H1 (cell line): ENCODE measurements at regions not wholly inside any gene's neighbourhood (a gene's known extent, or its start where the extent isn't known, plus 50 kb on each side); places are given as distances from the start of the nearest gene placed in this dataset.
A peak's percentile ranks its signal among the peaks of the same experiment; 100 is the strongest.

ENCODE experiments used
- CTCF ChIA-PET: fragments of 300-600 bp; sonication (Branson Sonifier 250); formaldehyde crosslinking; loops from one replicate; lab custom pipeline; 2021; ENCODE audit not compliant: partially characterized antibody; lab: Charles Lee
- POLR2A ChIA-PET: fragments of 300-600 bp; sonication (Branson Sonifier 250); formaldehyde crosslinking; loops from one replicate; lab custom pipeline; 2021; ENCODE audit warnings: inconsistent platforms; ENCODE audit not compliant: partially characterized antibody; lab: Charles Lee
- DNase-seq, 2 experiments: peaks; one replicate each; pipeline versions ENCODE4 v3.0.0 to v3.0.0-alpha.2; 2010 to 2022; ENCODE audit warnings: low spot score in 2 of 2, low read depth in 1 of 2, mixed read lengths in 1 of 2
- FAIRE-seq: peaks from 2 replicates; lab custom pipeline; 2011; peaks lifted over from hg19 to GRCh38; lab: Jason Lieb, UNC
- H2AFZ ChIP-seq: 2 replicates; pipeline ENCODE4 v1.8.1; 2012; ENCODE audit warnings: low read length, inconsistent platforms
- H2AK5ac ChIP-seq: 2 replicates; pipeline ENCODE4 v1.6.1; 2013; ENCODE audit warnings: low read depth, low read length
- H2BK120ac ChIP-seq: replicated peaks from 2 replicates; pipeline ENCODE3; 2013; ENCODE audit warnings: low read depth, low read length, inconsistent platforms
- H2BK12ac ChIP-seq: 2 replicates; pipeline ENCODE4 v1.6.1; 2013; ENCODE audit warnings: low read depth, low read length
- H2BK15ac ChIP-seq: 2 replicates; pipeline ENCODE4 v1.6.1; 2013; ENCODE audit warnings: low read length
- H2BK20ac ChIP-seq: 2 replicates; pipeline ENCODE4 v1.6.1; 2013; ENCODE audit warnings: low read length
- H2BK5ac ChIP-seq: 2 replicates; pipeline ENCODE4 v1.6.1; 2013; ENCODE audit warnings: low read depth, low read length
- H3K14ac ChIP-seq: 2 replicates; pipeline ENCODE4 v1.6.1; 2013; ENCODE audit warnings: inconsistent platforms; ENCODE audit not compliant: insufficient read length
- H3K18ac ChIP-seq: 2 replicates; pipeline ENCODE4 v1.6.1; 2013; ENCODE audit warnings: low read length; ENCODE audit errors: extremely low read depth
- H3K23ac ChIP-seq: 2 replicates; pipeline ENCODE4 v1.6.1; 2013; ENCODE audit warnings: inconsistent platforms; ENCODE audit not compliant: insufficient read length
- H3K23me2 ChIP-seq: 2 replicates; pipeline ENCODE4 v1.6.1; 2013; ENCODE audit warnings: low read depth, low read length
- H3K27ac ChIP-seq: 2 replicates; pipeline ENCODE4 v1.6.1; 2011; ENCODE audit warnings: low read depth, low read length, inconsistent platforms
- H3K27me3 ChIP-seq, 4 experiments: replicated peaks in 1 of 4; 1 replicate in 1 of 4; 2 replicates in 3 of 4; pipeline versions ENCODE4 v1.6.1 to v1.8.1; 2011 to 2013; ENCODE audit warnings: low read length in 3 of 4, mild to moderate bottlenecking in 3 of 4, inconsistent platforms in 2 of 4, mixed read lengths in 2 of 4, moderate library complexity in 1 of 4; ENCODE audit not compliant: control insufficient read depth in 3 of 4, insufficient read depth in 3 of 4; ENCODE audit errors: extremely low read depth in 1 of 4
- H3K36me3 ChIP-seq, 4 experiments: 2 replicates each; pipeline versions ENCODE4 v1.6.1 to v1.8.1; 2011 to 2013; ENCODE audit warnings: mild to moderate bottlenecking in 4 of 4, low read length in 3 of 4, moderate library complexity in 2 of 4, control low read depth in 1 of 4, inconsistent platforms in 1 of 4; ENCODE audit not compliant: insufficient read depth in 4 of 4, control insufficient read depth in 2 of 4
- H3K4ac ChIP-seq: replicated peaks from 2 replicates; pipeline ENCODE3; 2013; ENCODE audit warnings: low read length, low read depth, mixed read lengths, inconsistent platforms; ENCODE audit not compliant: insufficient read length
- H3K4me1 ChIP-seq, 4 experiments: replicated peaks in 1 of 4; 1 replicate in 1 of 4; 2 replicates in 3 of 4; pipeline versions ENCODE4 v1.6.1 to v1.8.1; 2011 to 2013; ENCODE audit warnings: low read length in 3 of 4, inconsistent platforms in 2 of 4, mixed read lengths in 1 of 4; ENCODE audit not compliant: insufficient read depth in 4 of 4, control insufficient read depth in 3 of 4
- H3K4me2 ChIP-seq, 2 experiments: 2 replicates each; pipeline versions ENCODE4 v1.6.1 to v1.8.1; 2011 to 2013; ENCODE audit warnings: low read depth in 2 of 2, low read length in 2 of 2, control low read depth in 1 of 2, inconsistent platforms in 1 of 2, mild to moderate bottlenecking in 1 of 2; ENCODE audit not compliant: insufficient read depth in 1 of 2
- H3K4me3 ChIP-seq, 4 experiments: fragments of 200-600, 300-600 bp in 1 of 4; sonication (generic), shearing (Covaris generic), sonication (Bioruptor Twin) in 1 of 4; 2 replicates each; pipeline versions ENCODE4 v1.5.1 to v1.8.1; 2011 to 2016; ENCODE audit warnings: low read length in 4 of 4, low read depth in 3 of 4, control low read depth in 2 of 4, inconsistent platforms in 2 of 4, mild to moderate bottlenecking in 2 of 4, mixed read lengths in 1 of 4, moderate library complexity in 1 of 4; ENCODE audit not compliant: insufficient read depth in 2 of 4; ENCODE audit errors: extremely low read depth in 1 of 4
- H3K56ac ChIP-seq: replicated peaks from 2 replicates; pipeline ENCODE3; 2013; ENCODE audit warnings: low read depth, mild to moderate bottlenecking, mixed read lengths, low read length, inconsistent platforms; ENCODE audit not compliant: insufficient read length
- H3K79me1 ChIP-seq: 2 replicates; pipeline ENCODE4 v1.6.1; 2013; ENCODE audit warnings: low read depth, low read length, control low read depth
- H3K79me2 ChIP-seq, 2 experiments: 2 replicates each; pipeline versions ENCODE4 v1.6.1 to v1.8.1; 2012 to 2013; ENCODE audit warnings: low read length in 2 of 2, mild to moderate bottlenecking in 2 of 2, inconsistent platforms in 1 of 2; ENCODE audit not compliant: insufficient read depth in 2 of 2, control insufficient read depth in 1 of 2
- H3K9ac ChIP-seq, 4 experiments: replicated peaks in 1 of 4; 1 replicate in 1 of 4; 2 replicates in 3 of 4; pipeline versions ENCODE4 v1.6.1 to v1.8.1; 2011 to 2013; ENCODE audit warnings: low read depth in 3 of 4, low read length in 3 of 4, control low read depth in 2 of 4, mild to moderate bottlenecking in 2 of 4, moderate library complexity in 2 of 4, inconsistent platforms in 1 of 4; ENCODE audit errors: extremely low read depth in 1 of 4
- H3K9me3 ChIP-seq, 2 experiments: 2 replicates each; pipeline versions ENCODE4 v1.6.1 to v1.8.1; 2012 to 2013; ENCODE audit warnings: mild to moderate bottlenecking in 2 of 2, moderate library complexity in 2 of 2, control low read depth in 1 of 2, inconsistent platforms in 1 of 2, low read depth in 1 of 2, low read length in 1 of 2, mixed read lengths in 1 of 2; ENCODE audit not compliant: insufficient read depth in 2 of 2
- H4K20me1 ChIP-seq, 2 experiments: replicated peaks in 1 of 2; 2 replicates each; pipeline versions ENCODE3 to v1.8.1; 2011 to 2013; ENCODE audit warnings: inconsistent platforms in 2 of 2, low read length in 2 of 2, mild to moderate bottlenecking in 1 of 2; ENCODE audit not compliant: insufficient read depth in 2 of 2, control insufficient read depth in 1 of 2
- H4K5ac ChIP-seq: 2 replicates; pipeline ENCODE4 v1.6.1; 2013; ENCODE audit warnings: low read length, low read depth, mixed read lengths, inconsistent platforms; ENCODE audit not compliant: insufficient read length
- H4K8ac ChIP-seq: 2 replicates; pipeline ENCODE4 v1.8.0; 2013; ENCODE audit warnings: mild to moderate bottlenecking, moderate library complexity, low read length, inconsistent platforms; ENCODE audit not compliant: insufficient read depth; ENCODE audit errors: extremely low read depth
- H4K91ac ChIP-seq: replicated peaks from 2 replicates; pipeline ENCODE3; 2013; ENCODE audit warnings: low read length, mixed read lengths, inconsistent platforms; ENCODE audit not compliant: insufficient read length
- BACH1 ChIP-seq: IDR thresholded peaks from 2 replicates; pipeline ENCODE4 v1.6.1; 2012; ENCODE audit warnings: low read length, improper control_type of control experiment
- GABPA ChIP-seq: IDR thresholded peaks from 2 replicates; pipeline ENCODE4 v1.6.1; 2011; ENCODE audit warnings: mild to moderate bottlenecking, low read length, moderate library complexity, borderline replicate concordance; ENCODE audit not compliant: insufficient read depth
- MAFK ChIP-seq: IDR thresholded peaks from 2 replicates; pipeline ENCODE4 v1.6.1; 2012; ENCODE audit warnings: low read depth, mild to moderate bottlenecking, improper control_type of control experiment, low read length
- RFX5 ChIP-seq: IDR thresholded peaks from 2 replicates; pipeline ENCODE4 v1.6.1; 2011; ENCODE audit warnings: low read depth, low read length, improper control_type of control experiment, borderline replicate concordance
- WGBS, 2 experiments: shearing (Covaris generic) in 1 of 2; methylation state at CpG; one replicate each; pipeline versions ENCODE4 v1.1.6 to v1.1.7; 2013 to 2015; ENCODE audit warnings: low lambda C conversion rate in 2 of 2, mixed read lengths in 2 of 2, inconsistent platforms in 1 of 2, low coverage in 1 of 2, missing lambda C conversion rate in 1 of 2; ENCODE audit not compliant: insufficient replicate concordance in 2 of 2, insufficient coverage in 1 of 2, insufficient read length in 1 of 2; ENCODE audit errors: extremely low coverage in 1 of 2, missing lambda C conversion rate in 1 of 2; 5-methylcytosine and 5-hydroxymethylcytosine counted together

DNA sequence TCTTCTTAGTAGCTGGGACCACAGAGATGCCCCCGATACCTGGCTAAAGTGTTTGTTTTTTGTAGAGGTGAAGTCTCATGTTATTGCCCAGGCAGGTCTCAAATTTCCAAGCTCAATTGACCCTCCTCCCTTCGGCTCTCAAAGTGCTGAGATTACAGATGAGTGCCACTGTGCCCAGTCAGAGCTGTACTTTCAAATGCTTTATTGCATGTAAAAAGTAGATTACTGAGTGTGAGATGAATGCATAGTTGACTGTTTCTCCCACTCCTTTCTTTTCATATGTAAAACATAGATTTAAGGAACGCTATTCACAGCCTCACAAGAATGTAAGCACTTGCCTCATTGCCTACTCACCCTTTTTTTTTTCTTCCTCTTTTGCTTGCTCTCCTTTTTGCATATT is 984.4 kb upstream of the PABPC4L start:
- H3K79me1 ChIP-seq = no peaks in the 10 kb centered on the region
- no peak overlapping the region; a peak in 1 of 7 replicates for H3K9ac ChIP-seq
- no peak overlapping the region for H3K14ac ChIP-seq
- no peak overlapping the region for H4K91ac ChIP-seq
- no peak overlapping the region for H4K5ac ChIP-seq
- H3K4ac ChIP-seq = no peak overlapping the region
- no peak overlapping the region for H2AFZ ChIP-seq
- H3K27ac ChIP-seq = peak overlapping the region; percentile 66; the same call in 1 of the 2 replicates
- H3K23ac ChIP-seq = no peak overlapping the region
- H3K79me2 ChIP-seq = no peaks in the 10 kb centered on the region
- peak overlapping the region; percentile 87 for H2BK5ac ChIP-seq
- 7% methylated on average over 3 of the region's 3 CpGs; no CpG with 5 or more reads in 1 of the 2 experiments for WGBS, 2 experiments
- H2BK120ac ChIP-seq = peak overlapping the region; percentile 48
- no peak overlapping the region for H4K8ac ChIP-seq
- ChIA-PET POLR2A (interaction anchor here (0.6 to 0.9 kb wide), 3 partner anchors 8 to 870 kb away, joined by 3 read pairs; no protein-coding TSS in a partner anchor), CTCF (no interaction called here)
- H4K20me1 ChIP-seq = no peaks in the 10 kb centered on the region
- peaks cover 7 to 17% (median 11%) of the 10 kb centered on the region in 4 experiments; a peak in 6 of 7 replicates for H3K4me1 ChIP-seq
- peak overlapping the region; percentile 59 to 60 for H3K4me2 ChIP-seq
- peaks cover 5 to 10% of the 10 kb centered on the region in 2 experiments; a peak in 2 of 4 replicates for H3K9me3 ChIP-seq
- H3K18ac ChIP-seq = peak overlapping the region; percentile 54; the same call in 1 of the 2 replicates
- FAIRE-seq (peak; percentile 94), DNase-seq (peak; percentile 50 to 60)
- H3K27me3 ChIP-seq = no peaks in the 10 kb centered on the region
- H3K23me2 ChIP-seq = no peaks in the 10 kb centered on the region
- H3K36me3 ChIP-seq = peaks cover 0 to 4% (median 2%) of the 10 kb centered on the region in 4 experiments; a peak in 1 of 8 replicates
- H2AK5ac ChIP-seq = no peak overlapping the region; the same call in 1 of the 2 replicates
- no peak overlapping the region for H2BK20ac ChIP-seq
- H3K56ac ChIP-seq = no peak overlapping the region
- peak overlapping the region; percentile 99 for H2BK12ac ChIP-seq
- H3K4me3 ChIP-seq = peak overlapping the region in 1 of 4 experiments; percentile 31; a peak in 1 of 8 replicates
- H2BK15ac ChIP-seq = no peak overlapping the region
- TF ChIP-seq RFX5 (peak; percentile 10; the same call in 1 of the 2 replicates), MAFK (peak; percentile 28; the same call in 1 of the 2 replicates), GABPA (no peak), BACH1 (peak; percentile 30; the same call in 1 of the 2 replicates)
